Common myeloid progenitor, CD34-positive (primary cell): ENCODE measurements at regions not wholly inside any gene's neighbourhood (a gene's known extent, or its start where the extent isn't known, plus 50 kb on each side); places are given as distances from the start of the nearest gene placed in this dataset.

ENCODE experiments used
- CTCF ChIA-PET: fragments of 350-600 bp; sonication (Branson Sonifier 250); formaldehyde crosslinking; loops from one replicate; lab custom pipeline; 2021; ENCODE audit warnings: antibody characterized with exemption; lab: Charles Lee
- POLR2A ChIA-PET: fragments of 350-600 bp; sonication (Branson Sonifier 250); formaldehyde crosslinking; loops from one replicate; lab custom pipeline; 2021; ENCODE audit warnings: antibody characterized with exemption; lab: Charles Lee
- DNase-seq, 3 donors: peaks; one replicate each; pipeline versions ENCODE4 v3.0.0 to v3.0.0-alpha.2; 2013
- H3K27ac ChIP-seq, 2 experiments: 1 replicate in 1 of 2; 2 replicates in 1 of 2; pipeline ENCODE4 v1.7.0; 2013; ENCODE audit warnings: inconsistent platforms in 2 of 2, low read length in 2 of 2, mild to moderate bottlenecking in 2 of 2, low read depth in 1 of 2, moderate library complexity in 1 of 2; ENCODE audit not compliant: severe bottlenecking in 2 of 2, insufficient read depth in 1 of 2, poor library complexity in 1 of 2
- H3K27me3 ChIP-seq, 5 experiments: replicated peaks in 2 of 5; 1 replicate in 3 of 5; 2 replicates in 2 of 5; pipeline versions ENCODE4 v1.6.1 to v1.7.0; 2013; ENCODE audit warnings: low read length in 4 of 5, mild to moderate bottlenecking in 2 of 5, moderate library complexity in 2 of 5, inconsistent platforms in 1 of 5; ENCODE audit not compliant: insufficient read depth in 5 of 5, control insufficient read depth in 4 of 5
- H3K36me3 ChIP-seq, 4 experiments: 1 replicate in 2 of 4; 2 replicates in 2 of 4; pipeline versions ENCODE4 v1.6.1 to v1.7.0; 2013; ENCODE audit warnings: low read length in 3 of 4, control low read depth in 1 of 4, mild to moderate bottlenecking in 1 of 4; ENCODE audit not compliant: control insufficient read depth in 4 of 4, insufficient read depth in 4 of 4
- H3K4me1 ChIP-seq, 4 experiments: 1 replicate in 3 of 4; 2 replicates in 1 of 4; pipeline versions ENCODE4 v1.6.1 to v1.7.1; 2013; ENCODE audit warnings: low read length in 3 of 4, mild to moderate bottlenecking in 3 of 4, control low read depth in 1 of 4, inconsistent platforms in 1 of 4, moderate library complexity in 1 of 4; ENCODE audit not compliant: control insufficient read depth in 4 of 4, insufficient read depth in 4 of 4; ENCODE audit errors: control extremely low read depth in 1 of 4
- H3K4me3 ChIP-seq, 7 experiments: 1 replicate in 4 of 7; 2 replicates in 3 of 7; pipeline versions ENCODE4 v1.5.1 to v1.7.0; 2013; ENCODE audit warnings: mild to moderate bottlenecking in 7 of 7, low read length in 6 of 7, moderate library complexity in 6 of 7, inconsistent platforms in 2 of 7, low read depth in 2 of 7, control low read depth in 1 of 7; ENCODE audit not compliant: insufficient read depth in 4 of 7, control insufficient read depth in 1 of 7; ENCODE audit errors: extremely low read depth in 1 of 7
- H3K9me3 ChIP-seq, 5 experiments: 1 replicate in 4 of 5; 2 replicates in 1 of 5; pipeline versions ENCODE4 v1.6.1 to v1.7.1; 2013; ENCODE audit warnings: low read length in 4 of 5, mild to moderate bottlenecking in 2 of 5, inconsistent platforms in 1 of 5, low read depth in 1 of 5, moderate library complexity in 1 of 5; ENCODE audit not compliant: control insufficient read depth in 4 of 5, insufficient read depth in 2 of 5; ENCODE audit errors: control extremely low read depth in 1 of 5
- WGBS: methylation state at CpG from one replicate; pipeline ENCODE4 v1.1.5; 2013; ENCODE audit not compliant: insufficient coverage; 5-methylcytosine and 5-hydroxymethylcytosine counted together

- 100% methylated on average over 2 of the region's 3 CpGs for WGBS
- POLR2A ChIA-PET = no interaction called here
- Histone ChIP-seq H3K27ac (no peak overlapping the region), H3K27me3 (peaks cover 0 to 2% (median 0%) of the 10 kb centered on the region in 5 experiments), H3K4me1 (no peaks in the 10 kb centered on the region), H3K36me3 (no peaks in the 10 kb centered on the region), H3K4me3 (no peak overlapping the region), H3K9me3 (peaks cover 0 to 2% (median 0%) of the 10 kb centered on the region in 5 experiments)
- DNase-seq = no peak
- CTCF ChIA-PET = no interaction called here
Measured at GRCh38 chr15:97804950-97805349, 155.6 kb upstream of the ARRDC4 start.

GRCh38 chr15:97806766-97807165 lies 153.7 kb upstream of the ARRDC4 start:
- Histone ChIP-seq H3K4me3 (no peak overlapping the region), H3K36me3 (no peaks in the 10 kb centered on the region), H3K27me3 (no peaks in the 10 kb centered on the region), H3K4me1 (no peaks in the 10 kb centered on the region), H3K27ac (no peak overlapping the region), H3K9me3 (peaks cover 0 to 7% (median 1%) of the 10 kb centered on the region in 5 experiments)
- WGBS = 82% methylated on average over 2 of the region's 6 CpGs
- ChIA-PET POLR2A (no interaction called here), CTCF (no interaction called here)
- no peak for DNase-seq

- H3K9me3 ChIP-seq = peaks cover 0 to 7% (median 2%) of the 10 kb centered on the region in 5 experiments
- H3K27ac ChIP-seq = no peak overlapping the region
- ChIA-PET CTCF (no interaction called here), POLR2A (no interaction called here)
- no peak overlapping the region for H3K4me3 ChIP-seq
- no peaks in the 10 kb centered on the region for H3K27me3 ChIP-seq
- no peaks in the 10 kb centered on the region for H3K36me3 ChIP-seq
- 100% methylated on average over 2 of the region's 2 CpGs for whole genome bisulfite sequencing
- H3K4me1 ChIP-seq = no peaks in the 10 kb centered on the region
- DNase-seq = no peak
Measured at GRCh38 chr15:97815835-97816234, 144.7 kb upstream of the ARRDC4 start.

GRCh38 chr15:97817276-97817890 lies 143.1 kb upstream of the ARRDC4 start:
- CTCF ChIA-PET = no interaction called here
- POLR2A ChIA-PET = interaction anchor here (0.6 kb wide), 1 partner anchor 12 kb away, joined by 3 read pairs; no protein-coding TSS in a partner anchor

GRCh38 chr15:97836003-97836402 lies 124.5 kb upstream of the ARRDC4 start:
- WGBS = 84% methylated on average over 3 of the region's 4 CpGs
- Histone ChIP-seq H3K4me1 (no peaks in the 10 kb centered on the region), H3K36me3 (no peaks in the 10 kb centered on the region), H3K27ac (no peak overlapping the region), H3K9me3 (peaks cover 0 to 9% (median 0%) of the 10 kb centered on the region in 5 experiments), H3K4me3 (no peak overlapping the region), H3K27me3 (peaks cover 0 to 6% (median 0%) of the 10 kb centered on the region in 5 experiments)
- CTCF ChIA-PET = no interaction called here
- DNase-seq = no peak
- POLR2A ChIA-PET = no interaction called here

More at GRCh38 chr15:97817276-97817890, 143.1 kb upstream of the ARRDC4 start:
- WGBS = 90% methylated on average over 6 of the region's 9 CpGs
- Histone ChIP-seq H3K27ac (no peak overlapping the region), H3K4me3 (no peak overlapping the region), H3K36me3 (no peaks in the 10 kb centered on the region), H3K9me3 (peaks cover 0 to 4% (median 0%) of the 10 kb centered on the region in 5 experiments), H3K27me3 (no peaks in the 10 kb centered on the region), H3K4me1 (no peaks in the 10 kb centered on the region)
- no peak for DNase-seq

GRCh38 chr15:97837896-97838295 lies 122.6 kb upstream of the ARRDC4 start:
- WGBS = 84% methylated on average over 5 of the region's 5 CpGs
- no peaks in the 10 kb centered on the region for H3K4me1 ChIP-seq
- no peak for DNase-seq
- peaks cover 0 to 6% (median 0%) of the 10 kb centered on the region in 5 experiments for H3K27me3 ChIP-seq
- H3K36me3 ChIP-seq = no peaks in the 10 kb centered on the region
- POLR2A ChIA-PET = no interaction called here
- no peak overlapping the region for H3K27ac ChIP-seq
- CTCF ChIA-PET = no interaction called here
- peaks cover 0 to 9% (median 0%) of the 10 kb centered on the region in 5 experiments for H3K9me3 ChIP-seq
- H3K4me3 ChIP-seq = no peak overlapping the region

- Histone ChIP-seq H3K27me3 (peaks cover 0 to 6% (median 0%) of the 10 kb centered on the region in 5 experiments), H3K4me1 (no peaks in the 10 kb centered on the region), H3K27ac (no peak overlapping the region), H3K4me3 (no peak overlapping the region), H3K36me3 (no peaks in the 10 kb centered on the region), H3K9me3 (peaks cover 0 to 5% (median 0%) of the 10 kb centered on the region in 5 experiments)
- POLR2A ChIA-PET = no interaction called here
- CTCF ChIA-PET = no interaction called here
- WGBS = 97% methylated on average over 15 of the region's 16 CpGs
- DNase-seq = no peak
Measured at GRCh38 chr15:97838606-97839210, 121.8 kb upstream of the ARRDC4 start.
